SK-N-SH treated with all-trans-retinoic acid at 6 μM for 48 hours (cell line): ENCODE measurements at regions not wholly inside any gene's neighbourhood (a gene's known extent, or its start where the extent isn't known, plus 50 kb on each side); places are given as distances from the start of the nearest gene placed in this dataset.

Experiments
- ATAC-seq: fragments of 200-7000 bp; cut with Tn5 transposase; 3 replicates; pipeline ENCODE4 v1.9.1; 2020; ENCODE audit warnings: mild to moderate bottlenecking, moderate library complexity
- ARNTL ChIP-seq: fragments of 450-650 bp; formaldehyde crosslinking; IDR thresholded peaks from 2 replicates; pipeline ENCODE4 v1.5.0; 2020; ENCODE audit warnings: low read depth, mild to moderate bottlenecking, moderate library complexity, borderline replicate concordance
- BACH2 ChIP-seq: fragments of 250-450 bp; sonication (Bioruptor Pico); IDR thresholded peaks from 2 replicates; pipeline ENCODE4 v1.9.0; 2021; ENCODE audit warnings: mild to moderate bottlenecking, borderline replicate concordance
- CREB5 ChIP-seq: fragments of 250-450 bp; sonication (Bioruptor Pico); IDR thresholded peaks from 2 replicates; pipeline ENCODE4 v1.5.1; 2020; ENCODE audit warnings: low read depth, mild to moderate bottlenecking, moderate library complexity
- CSRNP3 ChIP-seq: fragments of 250-450 bp; sonication (Bioruptor Pico); IDR thresholded peaks from 2 replicates; pipeline ENCODE4 v1.5.1; 2021; ENCODE audit warnings: mild to moderate bottlenecking, moderate library complexity
- GLIS3 ChIP-seq: fragments of 250-450 bp; sonication (Bioruptor Pico); IDR thresholded peaks from 2 replicates; pipeline ENCODE4 v1.5.0; 2020; ENCODE audit warnings: mild to moderate bottlenecking, moderate library complexity
- ISL1 ChIP-seq: fragments of 250-450 bp; sonication (Bioruptor Pico); IDR thresholded peaks from 2 replicates; pipeline ENCODE4 v2.1.2; 2022; ENCODE audit warnings: mild to moderate bottlenecking, moderate library complexity
- OSR1 ChIP-seq: fragments of 250-450 bp; sonication (Bioruptor Pico); IDR thresholded peaks from 2 replicates; pipeline ENCODE4 v1.8.0; 2022; ENCODE audit warnings: moderate library complexity, mild to moderate bottlenecking, inconsistent platforms
- PATZ1 ChIP-seq: fragments of 250-450 bp; sonication (Bioruptor Pico); IDR thresholded peaks from 2 replicates; pipeline ENCODE4 v1.8.0; 2020; ENCODE audit warnings: mild to moderate bottlenecking, moderate library complexity, borderline replicate concordance
- POU6F1 ChIP-seq: fragments of 250-450 bp; sonication (Bioruptor Pico); IDR thresholded peaks from 2 replicates; pipeline ENCODE4 v1.8.0; 2021; ENCODE audit warnings: low read depth, mild to moderate bottlenecking, moderate library complexity, borderline replicate concordance
- RARB ChIP-seq: fragments of 250-450 bp; sonication (Bioruptor Pico); IDR thresholded peaks from 2 replicates; pipeline ENCODE4 v1.8.0; 2021; ENCODE audit warnings: mild to moderate bottlenecking, moderate library complexity
- SNAI2 ChIP-seq: fragments of 250-450 bp; sonication (Bioruptor Pico); IDR thresholded peaks from 2 replicates; pipeline ENCODE4 v1.5.0; 2020; ENCODE audit warnings: mild to moderate bottlenecking, moderate library complexity
- TSHZ2 ChIP-seq: fragments of 250-450 bp; sonication (Bioruptor Pico); IDR thresholded peaks from 2 replicates; pipeline ENCODE4 v1.5.0; 2020; ENCODE audit warnings: mild to moderate bottlenecking, moderate library complexity
- ZFP30 ChIP-seq: fragments of 450-650 bp; formaldehyde crosslinking; IDR thresholded peaks from 2 replicates; pipeline ENCODE4 v1.5.0; 2022; ENCODE audit warnings: mild to moderate bottlenecking, moderate library complexity
- ZNF565 ChIP-seq: fragments of 450-650 bp; formaldehyde crosslinking; conservative IDR thresholded peaks from 2 replicates; pipeline ENCODE4 v1.5.0; 2020; ENCODE audit warnings: low read depth, mild to moderate bottlenecking, moderate library complexity
- ZNF8 ChIP-seq: fragments of 450-650 bp; formaldehyde crosslinking; IDR thresholded peaks from 2 replicates; pipeline ENCODE4 v1.5.0; 2020; ENCODE audit warnings: mild to moderate bottlenecking, moderate library complexity

GRCh38 chr19:28514166-28514565 lies 698.8 kb downstream of the UQCRFS1 start (continued):
- no peak for TF ChIP-seq POU6F1 (CRISPR knock-in tag)
- TF ChIP-seq OSR1: no peak
- TF ChIP-seq BACH2: no peak
- no peak for TF ChIP-seq CREB5 (CRISPR knock-in tag)
- no peak for TF ChIP-seq SNAI2 (CRISPR knock-in tag)
- no peak for TF ChIP-seq ZNF8
- no peak for TF ChIP-seq ZNF565 (CRISPR knock-in tag)
- no peak for TF ChIP-seq RARB (CRISPR knock-in tag)
- no peak for TF ChIP-seq TSHZ2 (CRISPR knock-in tag)

- TF ChIP-seq ZFP30 (CRISPR knock-in tag) (no peak), ZNF565 (CRISPR knock-in tag) (no peak), PATZ1 (no peak), CSRNP3 (CRISPR knock-in tag) (no peak), ZNF8 (no peak), ARNTL (CRISPR knock-in tag) (no peak), OSR1 (no peak), SNAI2 (CRISPR knock-in tag) (no peak), GLIS3 (no peak), BACH2 (no peak)
- ATAC-seq: no peak
Measured at GRCh38 chr19:28511655-28512054, 701.3 kb downstream of the UQCRFS1 start.

- no peak for TF ChIP-seq ZFP30 (CRISPR knock-in tag)
- TF ChIP-seq CSRNP3 (CRISPR knock-in tag): no peak
- TF ChIP-seq ZNF8: no peak
- no peak for TF ChIP-seq POU6F1 (CRISPR knock-in tag)
- no peak for TF ChIP-seq ISL1 (CRISPR knock-in tag)
- TF ChIP-seq GLIS3: no peak
- TF ChIP-seq ARNTL (CRISPR knock-in tag): no peak
- TF ChIP-seq OSR1: no peak
- no peak for ATAC-seq
Measured at GRCh38 chr19:28509079-28509895, 703.7 kb downstream of the UQCRFS1 start.
